GM12872 (cell line): ENCODE measurements at regions not wholly inside any gene's neighbourhood (a gene's known extent, or its start where the extent isn't known, plus 50 kb on each side); places are given as distances from the start of the nearest gene placed in this dataset.

ENCODE experiments used
- TF ChIP-seq, protein P1 (sequence below): IDR thresholded peaks from 3 replicates; pipeline ENCODE4 v1.5.1; 2011; ENCODE audit warnings: low read depth, mild to moderate bottlenecking, low read length, moderate library complexity; ENCODE audit not compliant: insufficient read depth

DNA sequence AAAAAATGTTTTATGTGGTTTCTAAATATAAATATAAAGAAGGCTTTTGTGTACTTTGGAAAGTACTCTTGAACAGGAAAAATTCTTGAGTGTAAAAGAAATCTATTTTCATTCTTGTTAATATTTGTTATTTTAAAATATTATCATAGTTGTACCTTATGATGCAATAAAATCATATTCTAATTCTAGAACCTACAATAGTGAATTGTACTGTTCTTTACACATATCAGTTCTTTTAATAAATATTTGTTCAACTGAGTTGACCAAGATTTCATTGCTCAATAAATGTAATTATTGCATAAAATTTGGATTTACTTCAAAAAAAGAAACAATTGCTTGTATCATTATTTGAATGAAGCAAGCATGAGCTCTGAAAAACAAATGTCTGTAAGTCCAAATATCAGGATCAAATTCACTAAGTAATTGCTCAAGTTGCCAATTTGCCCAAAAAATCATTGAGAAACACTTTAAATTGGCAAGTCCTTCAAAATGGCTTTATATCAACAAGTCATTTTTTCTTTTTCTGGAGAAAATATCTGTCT is 191.6 kb upstream of the SLC16A7 start:
- TF ChIP-seq, protein P1, sequence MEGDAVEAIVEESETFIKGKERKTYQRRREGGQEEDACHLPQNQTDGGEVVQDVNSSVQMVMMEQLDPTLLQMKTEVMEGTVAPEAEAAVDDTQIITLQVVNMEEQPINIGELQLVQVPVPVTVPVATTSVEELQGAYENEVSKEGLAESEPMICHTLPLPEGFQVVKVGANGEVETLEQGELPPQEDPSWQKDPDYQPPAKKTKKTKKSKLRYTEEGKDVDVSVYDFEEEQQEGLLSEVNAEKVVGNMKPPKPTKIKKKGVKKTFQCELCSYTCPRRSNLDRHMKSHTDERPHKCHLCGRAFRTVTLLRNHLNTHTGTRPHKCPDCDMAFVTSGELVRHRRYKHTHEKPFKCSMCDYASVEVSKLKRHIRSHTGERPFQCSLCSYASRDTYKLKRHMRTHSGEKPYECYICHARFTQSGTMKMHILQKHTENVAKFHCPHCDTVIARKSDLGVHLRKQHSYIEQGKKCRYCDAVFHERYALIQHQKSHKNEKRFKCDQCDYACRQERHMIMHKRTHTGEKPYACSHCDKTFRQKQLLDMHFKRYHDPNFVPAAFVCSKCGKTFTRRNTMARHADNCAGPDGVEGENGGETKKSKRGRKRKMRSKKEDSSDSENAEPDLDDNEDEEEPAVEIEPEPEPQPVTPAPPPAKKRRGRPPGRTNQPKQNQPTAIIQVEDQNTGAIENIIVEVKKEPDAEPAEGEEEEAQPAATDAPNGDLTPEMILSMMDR = no peak

DNA sequence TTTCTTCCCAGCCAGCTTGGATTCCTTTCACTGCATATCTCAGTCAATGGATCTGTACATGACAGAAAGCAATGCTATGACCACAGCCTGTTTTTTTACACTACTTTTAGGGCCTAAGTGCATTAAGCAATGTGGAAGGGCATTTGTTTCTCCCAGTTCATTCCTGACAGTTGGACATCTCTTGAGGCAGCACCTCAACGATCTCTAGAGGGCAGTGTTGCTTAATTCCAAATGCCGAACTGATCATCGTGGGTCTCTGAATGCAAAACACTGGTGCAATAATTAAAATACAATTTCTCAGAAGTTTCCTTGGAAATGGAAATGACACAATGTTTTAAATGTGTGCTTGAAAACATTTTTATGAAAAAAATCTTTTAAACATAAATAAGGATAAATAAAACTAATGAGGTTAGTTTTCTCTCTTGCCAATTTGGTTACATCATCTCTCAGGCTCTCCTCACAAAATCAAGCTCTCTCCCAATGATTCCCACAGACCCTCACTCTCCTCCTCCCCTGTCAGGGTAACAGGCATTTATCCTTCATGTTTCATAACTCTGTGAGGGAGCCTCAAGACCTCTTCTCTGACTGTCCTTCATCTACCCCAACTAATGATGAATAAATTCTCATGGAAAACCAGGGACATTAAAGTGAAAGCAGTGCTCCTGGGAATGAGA is 192.4 kb upstream of the SLC16A7 start:
- TF ChIP-seq, protein P1 = peak; percentile 80

DNA sequence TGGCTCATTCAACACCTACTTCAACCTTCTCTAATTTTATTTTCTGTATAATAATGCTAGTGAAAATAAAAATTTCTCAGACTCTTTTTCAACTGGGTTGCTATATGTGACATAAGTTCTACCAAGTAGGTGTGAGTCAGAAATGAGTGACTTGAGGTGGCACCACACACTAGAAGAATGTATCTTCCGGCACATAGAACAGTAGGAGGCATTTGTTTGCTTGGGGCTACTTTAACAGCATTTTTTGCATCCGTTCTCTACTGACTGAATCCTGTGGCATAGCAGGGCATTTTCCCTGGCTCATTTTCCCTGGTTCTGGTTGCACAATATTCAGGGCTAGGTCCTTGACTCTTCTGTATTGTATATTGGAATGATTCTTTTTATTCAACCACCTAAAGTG is 194.0 kb upstream of the SLC16A7 start:
- TF ChIP-seq, protein P1 = no peak

DNA sequence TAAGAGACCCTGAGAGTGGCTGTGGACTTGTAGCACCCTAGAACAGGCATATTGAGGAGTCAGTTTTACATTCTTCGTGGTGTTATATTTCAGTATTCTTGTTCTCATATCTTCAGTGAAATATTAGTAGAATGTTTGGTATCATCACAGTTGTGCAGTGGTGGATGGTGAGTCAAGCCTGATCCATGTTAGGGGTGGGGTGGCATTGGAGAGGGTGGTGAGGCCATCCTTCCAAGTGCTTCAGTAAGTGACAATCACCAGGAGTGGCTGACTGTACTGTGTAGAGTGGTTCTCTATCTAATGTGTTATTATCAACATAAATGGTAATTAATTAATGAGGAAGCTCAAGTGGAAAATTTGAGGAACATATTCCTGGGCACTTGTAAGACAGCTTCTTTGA is 197.7 kb upstream of the SLC16A7 start:
- TF ChIP-seq, protein P1 = no peak

DNA sequence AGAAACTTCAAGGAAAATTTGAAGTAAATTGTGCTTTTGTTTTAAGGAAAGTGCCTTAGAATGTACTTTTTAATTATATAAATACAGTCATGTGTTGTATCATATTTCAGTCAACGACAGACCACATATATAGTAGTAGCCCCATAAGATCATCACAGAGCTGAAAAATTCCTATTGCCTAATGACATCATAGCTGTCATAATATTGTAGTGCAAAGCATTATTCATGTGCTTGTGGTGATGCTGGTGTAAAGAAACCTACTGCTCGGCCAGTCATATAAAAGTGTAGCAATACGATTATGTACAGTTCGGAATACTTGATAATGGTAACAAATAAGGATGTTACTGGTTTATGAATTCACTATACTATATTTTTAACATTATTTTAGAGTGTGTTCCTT is 198.9 kb upstream of the SLC16A7 start:
- TF ChIP-seq, protein P1 = no peak

DNA sequence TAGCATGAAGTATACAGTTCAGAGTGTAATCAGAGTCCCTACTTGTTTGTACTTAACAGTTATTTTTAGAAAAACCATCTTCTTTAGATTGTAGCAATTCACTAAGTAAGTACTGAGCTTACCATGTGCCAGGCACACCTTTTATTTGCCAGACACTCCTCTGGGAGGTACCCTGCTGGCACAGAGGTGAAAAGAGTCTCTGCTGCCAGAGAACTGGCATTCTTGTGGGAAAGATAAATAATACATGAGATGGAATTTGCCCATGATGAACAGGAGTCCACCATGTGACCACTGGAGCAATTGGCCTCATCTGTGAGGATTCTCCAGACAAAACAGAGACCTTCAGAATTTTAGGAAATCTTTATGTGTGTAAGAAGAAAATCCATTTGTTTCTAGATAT is 199.3 kb upstream of the SLC16A7 start:
- TF ChIP-seq, protein P1 = no peak

DNA sequence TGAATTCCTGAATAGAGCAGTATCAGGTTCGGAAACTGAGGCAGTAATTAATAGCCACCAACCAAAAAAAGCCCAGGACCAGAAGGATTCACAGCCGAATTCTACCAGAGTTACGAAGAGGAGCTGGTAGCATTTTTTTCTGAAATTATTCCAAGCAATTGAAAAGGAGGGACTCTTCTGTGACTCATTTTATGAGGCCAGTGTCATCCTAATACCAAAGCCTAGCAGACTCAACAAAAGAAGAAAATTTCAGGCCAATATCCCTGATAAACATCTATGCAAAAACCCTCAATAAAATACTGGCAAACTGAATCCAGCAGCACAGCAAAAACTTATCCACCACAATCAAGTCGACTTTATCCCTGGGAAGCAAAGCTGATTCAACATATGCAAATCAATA is 202.3 kb upstream of the SLC16A7 start:
- TF ChIP-seq, protein P1 = no peak
